ENCODE measurements at regions not wholly inside any gene's neighbourhood (a gene's known extent, or its start where the extent isn't known, plus 50 kb on each side); places are given as distances from the start of the nearest gene placed in this dataset.

DNA sequence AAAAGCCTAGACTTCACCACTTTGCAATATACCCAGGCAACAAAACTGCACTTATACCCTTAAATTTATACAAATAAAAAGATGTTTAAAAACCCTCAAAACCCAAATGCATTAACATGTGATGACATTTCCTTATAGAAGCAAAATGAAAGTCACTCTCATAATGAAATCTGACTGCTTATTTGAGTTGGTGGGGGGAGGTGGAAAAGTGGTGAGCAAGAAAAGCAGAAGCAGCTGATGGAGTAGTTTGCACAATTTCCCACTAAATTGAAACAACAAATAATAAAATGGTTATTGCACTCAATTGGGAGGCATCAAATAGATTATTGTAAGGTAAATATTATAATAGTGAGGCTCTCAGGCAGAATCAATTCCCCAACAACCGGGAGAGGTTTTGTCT, 54.0 kb upstream of the GADL1 start:
- Histone ChIP-seq H2AFZ (ENCODE audit: low read length) (no peak overlapping the region), H3K9me3 (ENCODE audit: low read length) (no peaks in the 10 kb centered on the region), H3K9ac (ENCODE audit: insufficient read depth, low read depth, low read length) (no peak overlapping the region), H3K27me3 (ENCODE audit: control insufficient read depth in 1 of 2, insufficient read depth in 2 of 2, low read length in 2 of 2) (peaks cover 0 to 2% of the 10 kb centered on the region in 2 experiments; a peak in 1 of 5 replicates), H3K36me3 (replicated peaks in 1 of 2; ENCODE audit: control insufficient read depth in 1 of 2, insufficient read depth in 2 of 2, low read length in 2 of 2) (no peaks in the 10 kb centered on the region), H3K4me3 (replicated peaks in 1 of 3; ENCODE audit: insufficient read depth in 1 of 3, low read depth in 2 of 3, low read length in 3 of 3) (no peak overlapping the region), H3K79me2 (ENCODE audit: insufficient read depth, low read length) (no peaks in the 10 kb centered on the region), H3K4me2 (ENCODE audit: low read depth, low read length) (no peak overlapping the region), H4K20me1 (ENCODE audit: insufficient read depth, low read length) (no peaks in the 10 kb centered on the region), H3K4me1 (ENCODE audit: insufficient read depth, low read length) (no peaks in the 10 kb centered on the region), H3K27ac (ENCODE audit: extremely low read length, insufficient read depth, low read length) (no peak overlapping the region)
- FAIRE-seq (no peak), DNase-seq (ENCODE audit: low spot score) (no peak), ATAC-seq (no peak)
- CTCF ChIA-PET (ENCODE audit: low intra/inter-chr PET ratio, low total read pairs): no interaction called here
- no peak for TF ChIP-seq CREB1 (IDR thresholded peaks at IDR 0.05)
- no peak for TF ChIP-seq CREB1 (CRISPR knock-in tag; IDR thresholded peaks at IDR 0.05)
- TF ChIP-seq, protein P1, sequence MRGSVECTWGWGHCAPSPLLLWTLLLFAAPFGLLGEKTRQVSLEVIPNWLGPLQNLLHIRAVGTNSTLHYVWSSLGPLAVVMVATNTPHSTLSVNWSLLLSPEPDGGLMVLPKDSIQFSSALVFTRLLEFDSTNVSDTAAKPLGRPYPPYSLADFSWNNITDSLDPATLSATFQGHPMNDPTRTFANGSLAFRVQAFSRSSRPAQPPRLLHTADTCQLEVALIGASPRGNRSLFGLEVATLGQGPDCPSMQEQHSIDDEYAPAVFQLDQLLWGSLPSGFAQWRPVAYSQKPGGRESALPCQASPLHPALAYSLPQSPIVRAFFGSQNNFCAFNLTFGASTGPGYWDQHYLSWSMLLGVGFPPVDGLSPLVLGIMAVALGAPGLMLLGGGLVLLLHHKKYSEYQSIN (CRISPR knock-in tag; IDR thresholded peaks at IDR 0.05; ENCODE audit: borderline replicate concordance): no peak
- no peak for TF ChIP-seq NONO (IDR thresholded peaks at IDR 0.05)
- TF ChIP-seq NONO (CRISPR knock-in tag; conservative IDR thresholded peaks at IDR 0.05): no peak
- TF ChIP-seq RARA (CRISPR knock-in tag; IDR thresholded peaks at IDR 0.05): no peak
- no peak for TF ChIP-seq TCF7 (IDR thresholded peaks at IDR 0.05; ENCODE audit: low read depth)
- no peak for TF ChIP-seq ESRRA (CRISPR knock-in tag; IDR thresholded peaks at IDR 0.05; ENCODE audit: low read depth)
- no peak for TF ChIP-seq ZBTB42 (CRISPR knock-in tag; IDR thresholded peaks at IDR 0.05)
- no peak for TF ChIP-seq TEAD2 (CRISPR knock-in tag; IDR thresholded peaks at IDR 0.05)
- no peak for TF ChIP-seq TMF1 (CRISPR knock-in tag; IDR thresholded peaks at IDR 0.05; ENCODE audit: low read depth)
- no peak for TF ChIP-seq ZNF749 (CRISPR knock-in tag; IDR thresholded peaks at IDR 0.05; ENCODE audit: borderline replicate concordance)
- in situ Hi-C loops (cut with HindIII; ENCODE audit: extremely low pct_ligation_motif_present, low pct_unique_long_range_greater_than_20kb): no loop called here
- WGBS (ENCODE audit: low lambda C conversion rate): 0% methylated on average over 1 of the region's 1 CpG
- POLR2A ChIA-PET: no interaction called here
- BruUV-seq (replicated peaks): no TSS peak
- intact Hi-C loops (cut with micrococcal nuclease; ENCODE audit: unreplicated experiment): no loop called here

Data from HepG2 (cell line).